GM21526 (cell line): ENCODE measurements at regions not wholly inside any gene's neighbourhood (a gene's known extent, or its start where the extent isn't known, plus 50 kb on each side); places are given as distances from the start of the nearest gene placed in this dataset.
"Not testable (repeated sequence)": the region's sequence is repeated elsewhere in the genome, so short reads cannot be mapped to it uniquely, and the experiment has no call there.

ENCODE experiments used
- ATAC-seq: cut with Tn5 transposase; IDR thresholded peaks from one replicate; pipeline ENCODE4 v1.9.1; 2021; ENCODE audit warnings: moderate library complexity; ENCODE audit not compliant: unreplicated experiment, low FRiP score

GRCh38 chr14:47976139-47976538 is 300.7 kb upstream of the MDGA2 start:
- no peak for ATAC-seq

- ATAC-seq = no peak
Measured at GRCh38 chr14:47966076-47966810, 290.8 kb upstream of the MDGA2 start.

DNA sequence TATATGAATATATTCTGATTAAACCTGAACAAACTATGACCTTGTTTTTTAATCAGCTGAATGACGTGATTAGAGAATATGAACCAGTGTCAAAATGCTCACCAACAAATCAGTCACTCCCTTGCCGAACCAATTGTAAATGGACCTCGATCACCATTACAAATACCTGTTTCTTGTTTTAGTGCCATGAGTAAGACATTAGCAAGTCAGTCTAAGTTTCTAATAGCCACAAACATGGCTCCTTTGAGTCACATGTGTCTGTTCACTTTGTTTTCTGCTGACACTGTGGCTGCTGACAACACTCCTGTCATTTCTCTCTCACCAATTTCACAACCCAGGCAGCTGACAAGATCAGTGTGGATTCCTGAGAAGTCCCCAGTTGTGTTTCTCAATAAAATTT is 286.2 kb upstream of the MDGA2 start:
- no peak for ATAC-seq

DNA sequence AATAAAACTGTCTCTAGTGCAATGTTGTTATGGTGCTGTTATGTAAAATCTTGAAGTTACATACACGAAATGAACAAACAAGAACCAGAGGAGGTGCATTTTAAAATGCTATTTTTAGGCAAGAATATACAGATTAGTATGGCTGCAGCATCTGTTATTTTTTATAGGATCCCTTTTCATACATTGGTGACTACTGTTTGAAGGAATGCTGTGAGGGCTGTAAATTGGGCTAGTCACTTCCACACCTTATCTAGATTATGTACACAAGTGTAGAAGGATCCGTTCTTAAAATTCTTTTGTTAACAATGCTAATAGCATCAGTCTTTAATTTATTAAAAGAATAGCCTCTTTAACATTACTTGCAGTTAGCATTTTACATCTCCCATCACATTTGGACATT is 284.3 kb upstream of the MDGA2 start:
- ATAC-seq = no peak

GRCh38 chr14:47949006-47949405 is 273.6 kb upstream of the MDGA2 start:
- no peak for ATAC-seq

- ATAC-seq = no peak
Measured at GRCh38 chr14:47935332-47935731, 259.9 kb upstream of the MDGA2 start.

- ATAC-seq = no peak
Measured at GRCh38 chr14:47929334-47929733, 253.9 kb upstream of the MDGA2 start.

- no peak for ATAC-seq
Measured at GRCh38 chr14:47921133-47921532, 245.7 kb upstream of the MDGA2 start.

DNA sequence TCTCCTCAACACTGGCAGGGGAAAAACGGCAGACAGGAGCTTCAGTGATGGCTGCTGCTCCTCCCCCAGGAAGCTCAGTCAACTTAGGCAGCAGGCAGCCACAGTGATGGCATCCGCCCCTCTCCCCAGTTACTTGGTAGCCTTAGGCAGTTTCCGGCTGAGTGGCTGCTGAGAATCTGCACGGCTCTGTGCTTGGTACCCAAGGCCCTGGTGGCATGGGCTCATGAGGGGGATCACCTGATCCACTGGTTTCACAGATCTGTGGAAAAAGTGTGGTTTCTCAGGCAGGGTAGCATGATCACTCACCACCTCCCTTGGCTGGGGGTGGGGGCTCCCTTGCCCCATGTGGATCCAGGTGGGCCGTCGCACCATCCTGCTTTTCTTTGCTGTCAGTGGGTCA is 244.6 kb upstream of the MDGA2 start:
- no peak for ATAC-seq

GRCh38 chr14:47919334-47919846 is 244.0 kb upstream of the MDGA2 start:
- no peak for ATAC-seq

GRCh38 chr14:47917344-47917954 is 242.0 kb upstream of the MDGA2 start:
- no peak for ATAC-seq

GRCh38 chr14:47901141-47901540 is 225.7 kb upstream of the MDGA2 start:
- ATAC-seq = not testable (repeated sequence)

DNA sequence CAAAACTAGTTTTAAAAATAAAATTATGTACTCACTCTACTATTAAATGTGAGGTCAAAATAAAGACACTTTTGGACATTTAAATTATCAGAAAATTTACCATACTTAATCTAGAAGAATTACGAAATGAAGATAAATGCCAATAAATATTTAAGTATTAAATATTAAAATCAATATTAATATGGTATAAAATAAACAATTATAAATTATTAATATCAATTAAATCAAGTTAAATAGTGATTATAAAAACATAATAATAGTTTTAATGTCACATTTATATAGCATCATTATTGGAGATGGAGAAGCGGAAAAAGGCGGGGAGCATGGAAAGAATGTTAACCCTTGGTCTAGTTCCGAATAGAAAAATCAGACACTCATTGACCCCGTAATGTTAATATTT is 224.3 kb upstream of the MDGA2 start:
- ATAC-seq = no peak

DNA sequence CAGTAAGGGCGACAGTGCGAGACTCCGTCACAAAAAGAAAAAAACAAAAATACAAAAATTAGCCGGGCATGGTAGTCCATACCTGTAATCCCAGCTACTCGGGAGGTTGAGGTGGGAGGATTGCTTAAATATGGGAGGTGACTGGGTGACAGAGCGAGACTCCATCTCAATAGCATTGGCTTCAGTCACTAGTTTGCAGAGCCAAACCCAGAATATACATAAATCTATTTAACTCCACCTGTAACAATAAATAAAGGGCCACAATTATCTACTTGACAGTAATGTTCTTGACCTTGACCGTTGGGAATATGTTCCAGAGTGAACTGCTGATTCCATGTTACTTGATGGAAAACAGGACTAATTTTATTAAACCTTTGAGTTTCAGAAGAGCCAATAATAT is 198.9 kb upstream of the MDGA2 start:
- ATAC-seq = no peak

GRCh38 chr14:47872588-47872987 is 197.2 kb upstream of the MDGA2 start:
- no peak for ATAC-seq

DNA sequence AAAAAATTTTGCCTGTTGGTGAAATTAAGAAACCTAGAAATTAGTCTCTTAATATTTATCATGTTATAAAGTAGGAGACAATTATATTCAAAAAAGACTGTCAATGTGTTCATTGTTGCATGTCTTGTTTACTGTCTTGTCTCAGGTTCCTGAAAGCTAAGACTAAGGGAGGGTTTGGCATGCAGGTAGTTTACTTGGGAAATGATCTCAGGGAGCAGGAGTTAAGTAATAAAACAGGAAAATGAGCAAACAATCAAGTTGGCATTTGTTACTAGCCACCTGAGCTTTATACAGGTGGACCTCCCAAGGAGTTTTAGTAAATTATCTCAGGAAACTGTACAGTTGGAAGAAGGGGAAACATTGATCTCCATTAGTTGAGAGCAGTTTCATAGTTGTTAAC is 188.0 kb upstream of the MDGA2 start:
- no peak for ATAC-seq

DNA sequence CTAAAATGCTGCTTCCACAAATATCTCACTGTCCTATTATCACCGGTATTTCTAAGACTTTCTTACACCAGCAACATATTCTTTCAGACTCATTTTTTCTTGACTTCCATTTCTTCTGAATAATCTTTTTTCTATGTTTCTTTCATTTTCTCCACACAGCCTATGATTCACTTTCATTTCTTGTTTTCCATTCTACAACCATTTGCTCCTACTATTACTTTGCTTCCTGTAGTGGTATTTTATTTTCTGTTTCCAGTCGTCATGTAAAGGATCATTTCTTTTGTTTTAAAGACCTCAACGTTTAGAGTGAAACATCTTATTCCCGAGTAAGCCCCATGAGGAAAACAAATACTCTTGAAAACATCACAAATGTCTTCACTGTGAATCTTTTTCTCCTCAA is 182.2 kb upstream of the MDGA2 start:
- no peak for ATAC-seq

- no peak for ATAC-seq
Measured at GRCh38 chr14:47852278-47852677, 176.9 kb upstream of the MDGA2 start.

- no peak for ATAC-seq
Measured at GRCh38 chr14:47846008-47846407, 170.6 kb upstream of the MDGA2 start.

- no peak for ATAC-seq
Measured at GRCh38 chr14:47843236-47843635, 167.8 kb upstream of the MDGA2 start.

GRCh38 chr14:47833011-47833410 is 157.6 kb upstream of the MDGA2 start:
- no peak for ATAC-seq

GRCh38 chr14:47826809-47827208 is 151.4 kb upstream of the MDGA2 start:
- no peak for ATAC-seq
